RCC 7860 (cell line): ENCODE measurements at regions not wholly inside any gene's neighbourhood (a gene's known extent, or its start where the extent isn't known, plus 50 kb on each side); places are given as distances from the start of the nearest gene placed in this dataset.

Experiments
- DNase-seq: peaks from one replicate; pipeline ENCODE4 v3.0.0-alpha.2; 2015; ENCODE audit warnings: low spot score
- FAIRE-seq: peaks from 2 replicates; lab custom pipeline; 2012; peaks lifted over from hg19 to GRCh38; lab: Jason Lieb, UNC

DNA sequence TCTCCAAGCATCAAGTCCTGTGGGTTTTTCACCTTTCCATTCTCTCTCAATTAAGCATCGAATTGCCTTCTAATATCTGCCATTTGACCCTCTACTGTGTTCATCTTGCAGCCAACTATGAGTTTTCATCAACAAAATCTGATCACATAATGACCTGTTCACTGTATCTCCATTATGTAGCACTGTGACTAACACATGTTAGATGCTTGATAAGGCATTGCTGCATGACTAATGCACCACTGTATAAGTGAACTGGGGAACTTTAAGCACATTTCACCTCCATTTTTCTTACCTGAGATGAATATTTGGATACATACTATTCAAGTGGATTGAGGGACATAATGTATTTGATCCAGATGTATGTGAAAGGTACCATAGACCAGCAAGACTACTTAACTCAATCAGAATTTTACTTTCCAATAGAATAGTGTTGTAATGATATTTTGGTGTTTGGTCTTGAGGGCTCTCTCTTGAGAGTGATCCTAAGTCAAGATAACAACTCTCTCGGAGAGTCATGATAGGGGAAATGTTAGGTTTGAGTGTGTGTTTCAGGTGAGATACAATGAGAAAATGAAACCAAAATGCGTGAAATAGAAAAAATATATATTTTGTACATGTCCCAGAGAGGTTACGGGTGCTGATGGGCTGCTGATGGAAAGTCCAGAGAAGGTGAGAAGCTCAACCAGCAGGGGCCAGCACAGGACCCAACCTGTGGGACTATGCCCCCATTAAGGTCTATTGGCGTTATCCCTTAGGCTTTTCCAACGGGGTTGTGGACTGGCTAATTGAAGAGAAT is 60.2 kb upstream of the HS3ST1 start:
- FAIRE-seq, result peak; percentile 33
- no peak for DNase-seq

- no peak for DNase-seq
- no peak for FAIRE-seq
Observed at GRCh38 chr4:11487868-11488544, 59.3 kb upstream of the HS3ST1 start.

- DNase-seq, result no peak
- no peak for FAIRE-seq
Observed at GRCh38 chr4:11487139-11487538, 58.4 kb upstream of the HS3ST1 start.

DNA sequence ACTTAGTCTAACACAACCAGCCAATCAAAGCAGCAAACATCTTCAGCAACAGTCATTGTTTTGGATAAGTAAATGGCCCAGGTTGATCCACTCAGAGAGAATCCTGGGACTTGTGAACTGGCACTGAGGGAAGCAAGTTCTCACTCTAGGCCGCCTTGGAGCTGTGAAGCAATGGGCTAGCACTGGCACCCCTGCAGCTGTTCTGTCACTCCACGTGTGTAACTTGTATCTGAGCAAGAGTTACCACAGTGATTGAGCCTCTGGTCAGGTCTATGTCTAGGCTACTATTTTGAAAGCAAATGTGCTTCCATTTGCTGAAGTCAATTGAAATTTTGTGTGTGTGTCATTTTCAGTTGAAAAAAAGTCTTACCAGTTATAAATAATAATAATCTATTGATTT is 57.2 kb upstream of the HS3ST1 start:
- DNase-seq, result no peak
- no peak for FAIRE-seq

- DNase-seq (no peak), FAIRE-seq (no peak)
Observed at GRCh38 chr4:11484531-11484930, 55.8 kb upstream of the HS3ST1 start.

- peak; percentile 91 for FAIRE-seq
Observed at GRCh38 chr4:11483046-11483445, 54.4 kb upstream of the HS3ST1 start.

DNA sequence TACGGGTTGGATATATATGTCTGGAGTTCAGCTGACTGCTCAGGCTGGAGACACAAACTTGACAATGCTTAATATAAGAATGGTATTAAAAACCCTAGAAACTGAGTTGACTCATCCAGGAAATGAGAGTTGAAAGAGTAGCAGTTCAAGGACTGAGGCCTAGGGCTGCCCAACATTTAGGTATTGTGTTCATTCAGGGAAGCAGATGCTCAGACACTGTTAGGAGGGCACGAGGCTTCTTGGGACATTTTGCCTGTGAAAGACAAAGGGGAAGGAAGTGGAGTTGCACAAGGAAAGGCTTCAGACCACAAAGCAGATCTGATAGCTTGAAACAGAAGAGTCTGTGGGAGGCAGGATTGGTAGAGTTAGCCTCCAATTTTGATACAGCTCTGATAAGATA is 52.0 kb upstream of the HS3ST1 start:
- no peak for DNase-seq
- no peak for FAIRE-seq

More at GRCh38 chr4:11483046-11483445, 54.4 kb upstream of the HS3ST1 start:
- peak; percentile 70 for DNase-seq
